Peyer's patch (tissue), 4 donors: ENCODE measurements at regions not wholly inside any gene's neighbourhood (a gene's known extent, or its start where the extent isn't known, plus 50 kb on each side); places are given as distances from the start of the nearest gene placed in this dataset.

Experiments used
- POLR2A ChIP-seq, 2 donors: fragments of 450-650 bp; IDR thresholded peaks; one replicate each; pipeline ENCODE4 v1.5.1; 2017; ENCODE audit warnings: antibody characterized with exemption in 2 of 2, mild to moderate bottlenecking in 2 of 2, moderate library complexity in 2 of 2
- TF ChIP-seq, protein P1 (sequence below), 6 experiments: fragments of 450-650 bp in 4 of 6; fragments of 200-600 bp in 2 of 6; sonication (generic) in 1 of 6; IDR thresholded peaks; one replicate each; pipeline ENCODE4 v1.5.1; 2017 to 2019; ENCODE audit warnings: antibody characterized with exemption in 6 of 6, mild to moderate bottlenecking in 3 of 6, moderate library complexity in 1 of 6

DNA sequence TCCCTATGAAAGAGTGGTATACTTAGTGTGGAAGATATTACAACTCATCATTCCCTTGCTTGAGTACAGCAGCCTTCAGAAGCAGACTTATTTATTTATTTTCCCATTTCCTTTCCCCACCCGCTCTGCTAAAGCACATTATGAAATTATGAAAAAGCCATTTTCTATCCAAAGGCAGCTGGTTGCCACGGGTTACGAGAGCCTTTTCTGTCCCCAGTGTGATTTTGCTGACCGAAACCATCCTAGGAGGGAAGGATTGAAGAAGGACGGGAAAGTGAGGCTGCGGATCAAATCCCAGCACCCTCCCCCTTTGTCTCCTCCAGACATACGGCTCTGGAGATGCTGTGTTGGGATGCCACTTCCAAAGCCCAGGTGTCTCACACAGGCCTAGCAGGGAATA lies 246.9 kb downstream of the TLR4 start:
- no peak for TF ChIP-seq POLR2A (IDR thresholded peaks at IDR 0.05)
- TF ChIP-seq, protein P1, sequence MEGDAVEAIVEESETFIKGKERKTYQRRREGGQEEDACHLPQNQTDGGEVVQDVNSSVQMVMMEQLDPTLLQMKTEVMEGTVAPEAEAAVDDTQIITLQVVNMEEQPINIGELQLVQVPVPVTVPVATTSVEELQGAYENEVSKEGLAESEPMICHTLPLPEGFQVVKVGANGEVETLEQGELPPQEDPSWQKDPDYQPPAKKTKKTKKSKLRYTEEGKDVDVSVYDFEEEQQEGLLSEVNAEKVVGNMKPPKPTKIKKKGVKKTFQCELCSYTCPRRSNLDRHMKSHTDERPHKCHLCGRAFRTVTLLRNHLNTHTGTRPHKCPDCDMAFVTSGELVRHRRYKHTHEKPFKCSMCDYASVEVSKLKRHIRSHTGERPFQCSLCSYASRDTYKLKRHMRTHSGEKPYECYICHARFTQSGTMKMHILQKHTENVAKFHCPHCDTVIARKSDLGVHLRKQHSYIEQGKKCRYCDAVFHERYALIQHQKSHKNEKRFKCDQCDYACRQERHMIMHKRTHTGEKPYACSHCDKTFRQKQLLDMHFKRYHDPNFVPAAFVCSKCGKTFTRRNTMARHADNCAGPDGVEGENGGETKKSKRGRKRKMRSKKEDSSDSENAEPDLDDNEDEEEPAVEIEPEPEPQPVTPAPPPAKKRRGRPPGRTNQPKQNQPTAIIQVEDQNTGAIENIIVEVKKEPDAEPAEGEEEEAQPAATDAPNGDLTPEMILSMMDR (IDR thresholded peaks at IDR 0.05), result no peak
